Islet of Langerhans (tissue), 1 donor: ENCODE measurements at regions not wholly inside any gene's neighbourhood (a gene's known extent, or its start where the extent isn't known, plus 50 kb on each side); places are given as distances from the start of the nearest gene placed in this dataset.
"Not testable (repeated sequence)": the region's sequence is repeated elsewhere in the genome, so short reads cannot be mapped to it uniquely, and the experiment has no call there.

ENCODE experiments used
- FAIRE-seq: peaks from one replicate; lab custom pipeline; 2011; peaks lifted over from hg19 to GRCh38; lab: Jason Lieb, UNC

GRCh38 chrX:139025816-139026215 lies 314.3 kb upstream of the FGF13 start:
- no peak for FAIRE-seq

GRCh38 chrX:139023531-139023930 lies 312.0 kb upstream of the FGF13 start:
- FAIRE-seq, result no peak

- no peak for FAIRE-seq
Measured at GRCh38 chrX:139020801-139021200, 309.3 kb upstream of the FGF13 start.

GRCh38 chrX:139018436-139018835 lies 306.9 kb upstream of the FGF13 start:
- FAIRE-seq, result no peak

- no peak for FAIRE-seq
Measured at GRCh38 chrX:139015627-139016026, 304.1 kb upstream of the FGF13 start.

- no peak for FAIRE-seq
Measured at GRCh38 chrX:139008185-139008584, 296.7 kb upstream of the FGF13 start.

- FAIRE-seq, result not testable (repeated sequence)
Measured at GRCh38 chrX:139003856-139004527, 292.5 kb upstream of the FGF13 start.

- FAIRE-seq, result no peak
Measured at GRCh38 chrX:139002319-139002718, 290.8 kb upstream of the FGF13 start.

GRCh38 chrX:138996268-138996667 lies 284.8 kb upstream of the FGF13 start:
- no peak for FAIRE-seq

GRCh38 chrX:138995458-138995857 lies 283.9 kb upstream of the FGF13 start:
- FAIRE-seq, result no peak

- not testable (repeated sequence) for FAIRE-seq
Measured at GRCh38 chrX:138990425-138990824, 278.9 kb upstream of the FGF13 start.

GRCh38 chrX:138986866-138987265 lies 275.3 kb upstream of the FGF13 start:
- FAIRE-seq, result no peak

GRCh38 chrX:138986235-138986634 lies 274.7 kb upstream of the FGF13 start:
- no peak for FAIRE-seq

GRCh38 chrX:138982365-138982764 lies 270.8 kb upstream of the FGF13 start:
- no peak for FAIRE-seq

- no peak for FAIRE-seq
Measured at GRCh38 chrX:138964501-138964900, 253.0 kb upstream of the FGF13 start.

GRCh38 chrX:138962419-138962818 lies 250.9 kb upstream of the FGF13 start:
- FAIRE-seq, result not testable (repeated sequence)

- FAIRE-seq, result no peak
Measured at GRCh38 chrX:138954976-138955375, 243.5 kb upstream of the FGF13 start.

GRCh38 chrX:138946926-138947325 lies 235.4 kb upstream of the FGF13 start:
- FAIRE-seq, result no peak

GRCh38 chrX:138945219-138945618 lies 233.7 kb upstream of the FGF13 start:
- no peak for FAIRE-seq

- no peak for FAIRE-seq
Measured at GRCh38 chrX:138939038-138939437, 227.5 kb upstream of the FGF13 start.

GRCh38 chrX:138938003-138938402 lies 226.5 kb upstream of the FGF13 start:
- no peak for FAIRE-seq

- no peak for FAIRE-seq
Measured at GRCh38 chrX:138931212-138931611, 219.7 kb upstream of the FGF13 start.

GRCh38 chrX:138930583-138930945 lies 219.0 kb upstream of the FGF13 start:
- no peak for FAIRE-seq

GRCh38 chrX:138929926-138930582 lies 218.5 kb upstream of the FGF13 start:
- no peak for FAIRE-seq
